Brain pericyte (primary cell): ENCODE measurements at regions not wholly inside any gene's neighbourhood (a gene's known extent, or its start where the extent isn't known, plus 50 kb on each side); places are given as distances from the start of the nearest gene placed in this dataset.

Source experiments
- DNase-seq: peaks from one replicate; pipeline ENCODE4 v3.0.0-alpha.2; 2012; ENCODE audit warnings: low read depth, low spot score

GRCh38 chr3:28738425-28738824 lies 389.8 kb upstream of the AZI2 start:
- no peak for DNase-seq

DNA sequence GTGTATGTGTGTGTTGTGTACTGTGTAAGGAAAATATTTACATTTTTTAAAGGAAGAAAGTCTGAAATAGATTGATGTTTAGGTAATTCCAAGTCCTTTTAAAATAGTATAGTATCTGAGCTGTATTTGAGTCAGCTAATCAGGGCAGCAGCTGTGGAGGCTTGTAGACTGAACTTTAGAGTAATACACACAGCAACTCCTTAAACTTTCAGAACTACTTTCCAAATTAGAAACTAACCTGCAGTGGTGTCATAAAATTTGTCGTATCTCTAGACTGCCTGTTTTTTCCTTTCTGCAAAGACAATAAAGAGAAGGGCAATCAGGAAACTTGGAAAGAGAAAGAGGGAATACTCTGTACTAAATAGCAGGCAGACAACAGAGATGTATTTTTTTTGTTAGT lies 391.0 kb upstream of the AZI2 start:
- no peak for DNase-seq

DNA sequence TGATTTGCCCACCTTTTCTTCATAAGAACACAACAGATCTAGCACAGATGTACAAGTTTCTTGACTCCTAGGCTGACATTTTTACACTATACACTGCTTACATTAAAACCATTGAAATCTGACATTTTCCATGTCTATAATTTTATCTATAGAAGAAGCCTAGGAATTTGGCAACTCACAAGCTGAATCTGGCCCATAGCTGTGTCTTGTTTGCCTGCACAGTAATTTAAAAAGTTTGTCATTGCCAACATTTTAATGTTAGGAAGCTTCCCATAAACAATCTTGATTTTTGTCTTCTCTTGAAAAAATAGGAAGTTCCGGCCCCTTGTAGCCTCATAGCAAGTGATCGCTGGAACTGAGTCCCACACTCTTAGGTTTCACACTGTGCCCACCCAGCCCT lies 394.6 kb upstream of the AZI2 start:
- no peak for DNase-seq

DNA sequence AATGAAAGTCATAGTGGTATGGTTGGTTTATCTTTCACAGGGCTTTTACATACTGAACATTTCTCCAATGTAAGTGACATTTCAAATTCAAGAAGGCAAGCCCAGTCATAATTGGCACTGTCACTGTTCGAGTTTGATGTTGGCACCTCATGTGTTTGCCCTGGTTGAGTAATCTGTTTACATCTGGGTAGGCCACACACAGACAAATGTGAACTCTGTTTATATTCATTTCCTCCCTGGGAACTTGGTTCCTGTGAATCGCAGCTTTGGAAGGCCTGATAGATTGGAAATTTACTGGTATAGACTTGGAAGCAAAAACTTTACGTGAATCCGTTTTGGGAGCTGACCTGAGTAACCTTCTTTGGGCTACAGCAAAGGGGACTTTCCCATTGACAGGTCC lies 395.2 kb upstream of the AZI2 start:
- no peak for DNase-seq

- no peak for DNase-seq
Measured at GRCh38 chr3:28745436-28745835, 396.8 kb upstream of the AZI2 start.

DNA sequence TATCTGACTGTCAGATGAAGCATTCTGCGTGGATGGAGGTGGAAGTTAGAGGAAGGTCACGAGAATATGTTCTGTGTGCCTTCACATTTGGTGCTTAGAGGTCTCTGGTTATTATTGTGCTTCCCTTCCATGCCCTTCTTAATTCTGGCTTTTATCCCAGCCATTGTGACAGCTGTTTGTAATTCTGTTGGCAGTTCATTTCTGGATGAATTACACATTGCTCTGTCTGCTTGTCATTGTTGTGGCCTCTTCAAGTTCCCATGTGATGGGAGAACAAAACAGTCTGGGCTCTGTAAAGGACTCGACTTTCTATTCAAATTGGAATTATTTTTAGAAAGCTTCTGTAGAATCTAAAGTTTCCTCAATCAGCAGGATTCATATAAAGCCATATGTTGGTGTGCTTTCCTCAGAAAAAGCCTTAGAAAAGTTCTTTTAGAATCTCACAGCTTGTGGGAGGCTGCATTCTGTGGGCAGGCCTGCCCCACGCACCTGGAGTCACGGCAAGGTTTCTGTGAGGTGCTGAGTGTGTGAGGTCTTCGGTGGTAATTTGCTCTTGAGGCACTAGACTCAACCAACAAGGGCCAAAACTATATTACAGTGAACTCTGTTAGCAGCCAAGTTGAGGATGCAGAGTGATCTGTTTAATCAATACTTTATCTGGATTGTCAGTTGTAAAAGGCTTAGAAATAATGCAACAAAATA lies 397.4 kb upstream of the AZI2 start:
- DNase-seq: no peak

GRCh38 chr3:28746990-28747389 lies 398.4 kb upstream of the AZI2 start:
- no peak for DNase-seq

GRCh38 chr3:28751864-28752263 lies 403.2 kb upstream of the AZI2 start:
- DNase-seq: no peak

DNA sequence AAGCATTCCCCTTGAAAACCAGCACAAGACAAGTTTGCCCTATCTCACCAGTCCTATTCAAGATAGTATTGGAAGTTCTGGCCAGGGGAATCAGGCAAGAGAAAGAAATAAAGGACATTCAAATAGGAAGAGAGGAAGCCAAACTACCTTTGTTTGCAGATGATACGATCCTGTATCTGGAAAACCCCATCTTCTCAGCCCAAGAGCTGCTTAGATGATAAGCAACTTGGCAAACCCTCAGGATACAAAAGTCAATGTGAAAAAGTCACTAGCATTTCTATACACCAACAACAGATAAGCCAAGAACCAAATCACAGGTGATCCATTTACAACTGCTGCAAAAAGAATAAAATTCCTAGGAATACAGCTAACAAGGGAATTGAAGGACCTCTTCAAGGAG lies 403.7 kb upstream of the AZI2 start:
- DNase-seq: no peak

- no peak for DNase-seq
Measured at GRCh38 chr3:28756056-28756455, 407.4 kb upstream of the AZI2 start.

DNA sequence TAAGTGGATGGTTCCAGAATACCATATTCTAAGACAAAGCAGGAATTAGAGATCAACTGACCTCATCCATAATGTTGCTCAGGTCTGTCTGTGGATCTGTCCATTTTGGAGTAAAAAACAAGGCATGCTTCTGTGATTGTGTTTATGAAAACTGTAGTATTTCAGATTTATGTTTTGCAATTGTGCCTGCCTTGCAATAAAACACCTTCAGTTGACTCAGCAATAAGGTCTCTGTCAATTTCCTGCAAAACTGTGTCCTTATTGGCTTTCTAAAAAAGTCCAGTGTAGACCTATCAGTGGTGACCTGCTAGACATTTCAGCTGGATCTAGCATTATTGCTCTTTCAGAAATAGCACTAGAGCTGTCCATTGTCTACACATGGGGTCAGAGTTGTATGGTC lies 409.5 kb upstream of the AZI2 start:
- no peak for DNase-seq

DNA sequence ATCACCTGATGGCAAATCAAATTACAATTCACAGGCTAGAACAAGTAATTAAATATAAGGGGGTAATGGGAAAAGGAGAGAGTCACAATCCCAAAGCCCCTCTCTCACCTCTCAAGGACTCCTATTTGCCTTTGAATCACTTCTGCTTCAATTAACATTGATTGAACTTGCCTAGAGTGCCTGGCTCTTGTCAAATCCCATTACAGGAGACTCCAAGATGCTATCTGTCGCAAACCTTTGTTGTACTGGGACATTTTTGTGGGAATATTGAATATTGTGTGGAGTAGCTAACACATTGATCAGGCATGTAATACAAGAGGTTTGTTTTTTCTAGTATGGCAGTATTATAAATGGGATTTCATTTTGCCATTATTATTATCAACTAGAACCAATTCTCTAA lies 412.8 kb upstream of the AZI2 start:
- DNase-seq: no peak

DNA sequence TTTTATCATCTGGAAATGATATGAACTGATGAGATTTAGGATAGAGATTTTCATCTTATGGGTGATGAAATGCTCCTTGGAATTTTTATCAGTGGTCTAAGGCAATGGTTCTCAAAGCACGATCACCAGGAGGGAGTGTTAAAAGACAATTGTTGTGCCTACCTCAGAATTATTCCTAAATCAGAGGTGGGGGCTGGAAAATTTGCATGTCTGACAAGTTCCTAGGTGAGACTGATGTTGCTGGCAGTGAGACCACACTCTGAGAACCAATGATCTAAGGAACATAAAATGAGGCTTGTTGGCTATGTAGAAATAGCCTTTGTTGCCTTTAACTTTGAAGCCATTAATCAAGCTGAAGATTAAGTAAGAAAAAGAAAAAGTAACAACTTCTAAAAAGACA lies 416.6 kb upstream of the AZI2 start:
- no peak for DNase-seq

GRCh38 chr3:28768439-28768838 lies 419.8 kb upstream of the AZI2 start:
- no peak for DNase-seq

DNA sequence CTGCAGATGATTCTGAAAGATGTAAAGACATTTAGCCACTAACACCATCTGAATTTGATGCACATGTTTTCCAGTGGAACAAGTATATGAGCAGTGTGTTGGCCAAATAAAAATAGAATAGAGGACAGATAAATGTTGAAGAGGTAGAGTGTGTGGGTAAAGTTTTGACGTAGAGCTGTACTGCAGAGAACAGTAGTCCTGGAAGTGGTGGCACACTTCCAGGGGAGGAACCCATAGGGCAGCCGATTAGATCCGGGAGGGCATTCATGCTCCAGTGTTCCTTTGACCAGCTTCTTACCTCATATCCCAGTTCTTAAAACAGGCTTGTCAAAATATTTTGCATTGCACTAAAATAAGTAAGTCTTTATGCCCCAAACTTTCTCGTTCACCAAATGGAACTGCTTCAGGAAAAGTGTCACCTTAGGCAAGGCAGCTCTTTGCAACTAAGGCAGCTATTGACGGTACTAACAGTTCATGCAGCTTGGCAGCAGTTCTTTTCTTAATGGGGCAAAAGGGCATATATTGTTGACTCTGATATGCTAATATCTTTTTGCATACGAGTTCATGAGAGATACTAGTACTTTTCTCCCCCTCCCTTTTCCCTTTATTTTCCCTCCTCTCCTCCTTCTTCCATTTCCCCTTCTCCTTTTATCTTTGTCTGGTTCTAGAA lies 429.3 kb upstream of the AZI2 start:
- no peak for DNase-seq

GRCh38 chr3:28780480-28780879 lies 431.9 kb upstream of the AZI2 start:
- DNase-seq: no peak

GRCh38 chr3:28781053-28781452 lies 432.4 kb upstream of the AZI2 start:
- DNase-seq: no peak

GRCh38 chr3:28786446-28786845 lies 437.8 kb upstream of the AZI2 start:
- DNase-seq: no peak

GRCh38 chr3:28788571-28788970 lies 439.9 kb upstream of the AZI2 start:
- no peak for DNase-seq

- DNase-seq: peak; percentile 18
Measured at GRCh38 chr3:28791713-28792255, 443.2 kb upstream of the AZI2 start.

GRCh38 chr3:28792604-28793003 lies 444.0 kb upstream of the AZI2 start:
- no peak for DNase-seq

- no peak for DNase-seq
Measured at GRCh38 chr3:28799084-28799483, 450.5 kb upstream of the AZI2 start.

DNA sequence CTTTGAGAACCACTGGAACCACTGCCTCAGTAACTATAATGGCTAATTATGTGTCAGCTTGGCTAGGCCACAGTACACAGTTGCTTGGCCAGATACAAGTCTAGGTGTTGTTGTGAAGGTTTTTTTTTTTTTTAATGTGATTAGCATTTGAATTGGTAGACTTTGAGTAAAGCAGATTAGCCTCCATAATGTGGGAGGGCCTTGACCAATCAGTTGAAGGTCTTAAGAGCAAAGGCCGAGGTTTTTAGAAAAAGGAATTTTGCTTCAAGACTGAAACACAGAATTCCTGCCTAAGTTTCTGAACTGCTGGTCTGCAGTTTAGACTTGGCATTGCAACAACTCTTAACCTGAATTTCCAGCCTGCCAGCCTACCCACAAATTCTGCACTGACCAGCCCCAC lies 451.6 kb upstream of the AZI2 start:
- DNase-seq: no peak
